Activated B cell treated with CpG ODN at 0.5 μM for 24 hours (primary cell): ENCODE measurements at regions not wholly inside any gene's neighbourhood (a gene's known extent, or its start where the extent isn't known, plus 50 kb on each side); places are given as distances from the start of the nearest gene placed in this dataset.

Experiments used
- ATAC-seq: fragments of 200-7000 bp; cut with Tn5 transposase; one replicate; pipeline ENCODE4 v1.10.0; 2021; ENCODE audit warnings: low read depth, mild to moderate bottlenecking, moderate library complexity
- CTCF ChIA-PET: fragments of 350-600 bp; sonication (Branson Sonifier 250); formaldehyde crosslinking; loops from one replicate; lab custom pipeline; 2021; ENCODE audit warnings: antibody characterized with exemption; lab: Charles Lee
- POLR2A ChIA-PET: fragments of 350-600 bp; sonication (Branson Sonifier 250); formaldehyde crosslinking; loops from one replicate; lab custom pipeline; 2021; ENCODE audit warnings: antibody characterized with exemption; lab: Charles Lee
- DNase-seq: peaks from one replicate; pipeline ENCODE4 v3.0.0; 2022
- H3K27ac Mint-ChIP-seq: one replicate; pipeline ENCODE4 v1.8.0; 2020; ENCODE audit warnings: mixed read lengths
- H3K27me3 Mint-ChIP-seq: one replicate; pipeline ENCODE4 v1.8.0; 2021; ENCODE audit warnings: mixed read lengths
- H3K36me3 Mint-ChIP-seq: one replicate; pipeline ENCODE4 v1.8.0; 2021; ENCODE audit warnings: low read depth, mixed read lengths
- H3K4me1 Mint-ChIP-seq: one replicate; pipeline ENCODE4 v1.8.0; 2021; ENCODE audit warnings: mixed read lengths
- H3K4me3 Mint-ChIP-seq: one replicate; pipeline ENCODE4 v1.8.0; 2020; ENCODE audit warnings: mild to moderate bottlenecking, mixed read lengths
- H3K9me3 Mint-ChIP-seq: one replicate; pipeline ENCODE4 v1.8.0; 2020; ENCODE audit warnings: mixed read lengths
- CTCF ChIP-seq: fragments of 200-600 bp; IDR thresholded peaks from one replicate; pipeline ENCODE4 v1.8.0; 2022; ENCODE audit warnings: antibody characterized with exemption, mild to moderate bottlenecking
- intact Hi-C: fragments of 100-400 bp; cut with micrococcal nuclease; formaldehyde crosslinking; loops from one replicate; pipeline ENCODE4 v1.15.1; 2024

- no peak overlapping the region for H3K27ac Mint-ChIP-seq
- no peak for TF ChIP-seq CTCF
- no peaks in the 10 kb centered on the region for H3K9me3 Mint-ChIP-seq
- H3K4me1 Mint-ChIP-seq, result no peaks in the 10 kb centered on the region
- H3K4me3 Mint-ChIP-seq, result no peak overlapping the region
- no peak for DNase-seq
- ATAC-seq, result no peak
- intact Hi-C loops, result no loop called here
- no peaks in the 10 kb centered on the region for H3K36me3 Mint-ChIP-seq
- H3K27me3 Mint-ChIP-seq, result no peaks in the 10 kb centered on the region
- POLR2A ChIA-PET, result no interaction called here
- CTCF ChIA-PET, result no interaction called here
These were observed 391.9 kb downstream of the KCTD8 start for GRCh38 chr4:44056721-44057151.

- no peak overlapping the region for H3K4me3 Mint-ChIP-seq
These were observed 377.8 kb downstream of the KCTD8 start for GRCh38 chr4:44070843-44071242.

GRCh38 chr4:44071959-44072955 is 376.4 kb downstream of the KCTD8 start:
- DNase-seq (no peak), ATAC-seq (no peak)
- ChIA-PET POLR2A (no interaction called here), CTCF (no interaction called here)
- H3K27me3 Mint-ChIP-seq, result no peaks in the 10 kb centered on the region
- no peak for TF ChIP-seq CTCF
- no peaks in the 10 kb centered on the region for H3K9me3 Mint-ChIP-seq
- H3K4me3 Mint-ChIP-seq, result no peak overlapping the region
- no peaks in the 10 kb centered on the region for H3K4me1 Mint-ChIP-seq
- intact Hi-C loops, result no loop called here
- H3K27ac Mint-ChIP-seq, result no peak overlapping the region
- H3K36me3 Mint-ChIP-seq, result no peaks in the 10 kb centered on the region

More at GRCh38 chr4:44070843-44071242, 377.8 kb downstream of the KCTD8 start:
- intact Hi-C loops, result no loop called here
- ATAC-seq (no peak), DNase-seq (no peak)
- no peaks in the 10 kb centered on the region for H3K9me3 Mint-ChIP-seq
- CTCF ChIA-PET, result no interaction called here
- no peaks in the 10 kb centered on the region for H3K36me3 Mint-ChIP-seq
- no peaks in the 10 kb centered on the region for H3K4me1 Mint-ChIP-seq
- no peak for TF ChIP-seq CTCF
- H3K27me3 Mint-ChIP-seq, result no peaks in the 10 kb centered on the region
- H3K27ac Mint-ChIP-seq, result no peak overlapping the region
- POLR2A ChIA-PET, result no interaction called here

- TF ChIP-seq CTCF, result no peak
- H3K4me3 Mint-ChIP-seq, result no peak overlapping the region
- intact Hi-C loops, result no loop called here
- no peak for DNase-seq
- H3K9me3 Mint-ChIP-seq, result no peaks in the 10 kb centered on the region
- H3K36me3 Mint-ChIP-seq, result no peaks in the 10 kb centered on the region
- ChIA-PET POLR2A (no interaction called here), CTCF (no interaction called here)
- H3K27me3 Mint-ChIP-seq, result no peaks in the 10 kb centered on the region
- no peak overlapping the region for H3K27ac Mint-ChIP-seq
- no peaks in the 10 kb centered on the region for H3K4me1 Mint-ChIP-seq
- no peak for ATAC-seq
These were observed 361.9 kb downstream of the KCTD8 start for GRCh38 chr4:44086753-44087152.

GRCh38 chr4:44093390-44093789 is 355.2 kb downstream of the KCTD8 start:
- ChIA-PET POLR2A (no interaction called here), CTCF (no interaction called here)
- Mint-ChIP-seq H3K4me1 (no peaks in the 10 kb centered on the region), H3K27ac (no peak overlapping the region), H3K27me3 (no peaks in the 10 kb centered on the region), H3K36me3 (no peaks in the 10 kb centered on the region), H3K4me3 (no peak overlapping the region), H3K9me3 (no peaks in the 10 kb centered on the region)
- DNase-seq, result no peak
- intact Hi-C loops, result no loop called here
- TF ChIP-seq CTCF, result no peak
- no peak for ATAC-seq
